Suppressor macrophage treated with lipopolysaccharide for 4 hours (primary cell): ENCODE measurements at regions not wholly inside any gene's neighbourhood (a gene's known extent, or its start where the extent isn't known, plus 50 kb on each side); places are given as distances from the start of the nearest gene placed in this dataset.
A peak's percentile ranks its signal among the peaks of the same experiment; 100 is the strongest.
"Not testable (repeated sequence)": the region's sequence is repeated elsewhere in the genome, so short reads cannot be mapped to it uniquely, and the experiment has no call there.

Source experiments
- DNase-seq: peaks from one replicate; pipeline ENCODE4 v3.0.0-alpha.2; 2020

DNA sequence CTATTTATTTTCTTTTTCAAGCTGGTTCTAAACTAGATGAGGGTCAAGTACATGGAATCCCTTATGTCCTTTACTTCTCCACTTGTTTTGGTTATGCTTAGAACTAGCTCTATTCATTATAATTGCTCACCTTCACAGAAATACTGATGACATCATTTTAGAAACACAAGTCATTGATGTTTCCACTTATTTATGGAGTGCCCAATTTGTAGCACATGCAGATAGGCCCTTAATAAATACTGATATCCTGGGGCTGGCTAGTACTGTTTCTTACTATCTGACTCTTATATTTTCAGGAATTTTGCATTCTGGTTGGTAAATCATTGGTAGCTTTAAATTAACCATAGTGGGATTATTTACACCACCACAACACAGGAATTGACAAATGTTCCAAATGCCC lies 112.2 kb downstream of the NAA11 start:
- DNase-seq, result no peak

DNA sequence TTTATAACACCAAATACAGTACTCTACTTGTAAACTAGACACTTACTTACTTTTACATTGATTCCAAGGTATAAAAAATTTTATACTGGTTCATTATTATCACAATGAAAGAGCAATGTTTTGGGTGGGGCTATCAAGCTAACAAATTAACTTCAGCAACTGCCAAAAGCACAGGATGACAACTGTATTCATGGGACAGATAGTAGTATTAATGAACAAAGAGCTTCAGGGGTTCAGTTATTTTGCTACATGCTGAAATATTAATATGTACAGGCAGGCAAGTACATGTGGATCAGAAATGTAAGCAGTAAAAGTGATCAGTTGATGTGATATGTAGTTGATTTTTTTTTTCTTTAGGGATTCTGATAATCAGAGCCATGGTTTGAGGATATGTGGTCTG lies 112.9 kb downstream of the NAA11 start:
- no peak for DNase-seq

GRCh38 chr4:79212311-79212710 lies 113.5 kb downstream of the NAA11 start:
- no peak for DNase-seq

DNA sequence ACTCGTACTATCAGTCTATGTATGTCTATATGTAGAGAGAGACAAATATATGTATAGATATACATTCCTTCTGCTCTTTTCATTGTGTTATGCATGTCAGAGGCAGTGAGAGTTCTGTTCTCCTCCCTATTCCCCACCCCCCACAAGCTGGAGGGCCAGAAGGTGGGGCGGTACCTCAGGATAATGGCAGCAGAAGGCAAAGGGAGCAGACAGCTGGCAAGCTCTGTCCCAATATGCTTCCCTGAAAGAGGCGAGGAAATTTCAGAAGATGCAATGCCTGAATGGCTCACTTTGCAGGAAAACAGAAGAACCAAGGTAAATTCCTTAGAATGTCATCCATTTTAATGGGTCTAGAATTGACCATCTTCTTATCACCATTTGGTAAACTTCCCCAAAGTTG lies 114.4 kb downstream of the NAA11 start:
- DNase-seq, result no peak

GRCh38 chr4:79210636-79211049 lies 115.2 kb downstream of the NAA11 start:
- DNase-seq, result no peak

GRCh38 chr4:79209822-79210635 lies 115.8 kb downstream of the NAA11 start:
- peak; percentile 5 for DNase-seq

DNA sequence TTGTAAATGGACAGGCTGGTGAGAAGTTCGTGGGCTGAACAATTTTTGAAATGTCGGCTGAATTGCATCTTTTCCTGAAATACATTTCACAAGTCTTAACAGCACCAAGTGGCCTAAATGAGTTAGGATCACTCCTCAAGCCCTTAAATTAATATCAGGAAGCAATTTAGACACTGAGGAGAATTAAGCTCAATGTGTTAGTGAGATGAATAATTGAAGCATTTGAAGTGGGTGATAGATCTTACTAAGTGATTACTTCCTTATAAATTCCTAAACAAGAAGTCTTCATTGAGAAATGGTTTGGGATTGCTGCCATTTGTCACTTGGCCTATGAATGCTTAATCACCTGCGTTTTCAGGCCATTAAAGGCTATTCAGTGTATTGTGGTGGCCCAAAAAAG lies 116.8 kb downstream of the NAA11 start:
- peak; percentile 2 for DNase-seq

DNA sequence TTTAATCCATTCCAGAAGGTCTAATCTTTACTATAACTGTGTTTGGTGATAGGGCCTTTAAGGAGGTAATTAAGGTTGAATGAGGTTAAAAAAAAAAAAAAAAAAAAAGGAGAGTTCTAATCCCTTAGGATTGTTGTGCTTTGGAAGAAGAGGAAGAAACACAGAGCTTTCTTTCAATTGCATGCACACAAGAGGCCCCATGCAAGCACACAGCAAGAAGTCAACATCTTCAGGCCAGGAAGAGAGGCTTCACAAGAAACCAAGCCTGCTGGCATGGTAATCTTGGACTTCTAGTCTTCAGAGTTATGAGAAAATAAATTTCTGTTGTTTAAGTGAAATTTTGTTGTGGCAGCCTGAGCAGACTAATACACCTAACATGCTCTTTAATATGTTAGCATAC lies 118.6 kb downstream of the NAA11 start:
- DNase-seq, result no peak

DNA sequence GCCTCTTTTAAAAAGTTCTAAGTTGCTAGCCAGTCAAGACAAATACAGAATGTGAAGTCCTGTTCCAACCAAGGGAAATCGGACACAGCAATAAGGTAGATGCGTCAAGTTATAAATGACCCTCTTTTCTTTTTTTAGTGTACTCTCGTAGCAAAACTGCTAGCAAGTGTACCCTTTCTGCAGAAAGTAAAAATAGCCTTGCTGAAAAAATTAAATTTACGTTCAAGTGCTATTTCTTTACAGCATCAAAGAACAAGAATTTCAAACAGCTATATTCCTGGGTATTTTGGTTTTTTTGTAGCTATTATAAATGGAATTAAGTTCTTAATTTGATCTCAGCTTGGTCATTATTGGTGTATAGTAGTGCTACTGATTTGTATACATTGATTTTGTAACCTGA lies 119.2 kb downstream of the NAA11 start:
- no peak for DNase-seq

DNA sequence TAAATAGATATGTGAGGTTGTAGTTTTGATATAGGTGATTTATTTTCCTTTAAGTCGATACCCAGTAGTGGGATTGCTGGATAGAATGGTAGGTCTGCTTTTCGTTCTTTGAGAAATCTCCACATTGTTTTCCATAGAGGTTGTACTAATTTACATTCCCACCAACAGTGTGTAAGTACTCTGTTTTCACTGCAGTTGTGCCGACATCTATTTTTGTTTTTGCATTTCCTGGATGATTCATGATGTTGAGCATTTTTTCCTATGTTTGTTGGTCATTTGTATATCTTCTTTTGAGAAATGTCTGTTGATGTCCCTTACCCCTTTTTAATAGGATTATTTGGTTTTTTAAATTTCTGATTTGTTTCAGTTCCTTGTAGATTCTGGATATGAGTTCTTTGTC lies 120.7 kb downstream of the NAA11 start:
- no peak for DNase-seq

DNA sequence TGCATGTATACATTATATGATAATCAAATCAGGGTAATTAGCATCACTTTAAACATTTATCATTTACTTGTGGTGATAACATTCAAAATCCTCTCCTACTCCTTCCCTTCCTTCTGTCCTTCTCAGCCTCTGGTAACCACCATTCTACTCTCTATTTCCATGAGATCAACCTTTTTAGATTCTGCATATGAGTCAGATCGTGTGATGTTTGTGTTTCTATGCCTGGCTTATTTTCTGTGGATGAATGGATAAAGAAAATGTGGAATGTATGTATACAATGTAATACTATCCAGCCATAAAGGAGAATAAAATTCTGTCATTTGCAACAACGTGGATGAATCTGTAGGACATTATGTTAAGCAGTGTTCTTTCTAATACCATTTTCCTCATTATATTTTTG lies 123.9 kb downstream of the NAA11 start:
- DNase-seq, result no peak

DNA sequence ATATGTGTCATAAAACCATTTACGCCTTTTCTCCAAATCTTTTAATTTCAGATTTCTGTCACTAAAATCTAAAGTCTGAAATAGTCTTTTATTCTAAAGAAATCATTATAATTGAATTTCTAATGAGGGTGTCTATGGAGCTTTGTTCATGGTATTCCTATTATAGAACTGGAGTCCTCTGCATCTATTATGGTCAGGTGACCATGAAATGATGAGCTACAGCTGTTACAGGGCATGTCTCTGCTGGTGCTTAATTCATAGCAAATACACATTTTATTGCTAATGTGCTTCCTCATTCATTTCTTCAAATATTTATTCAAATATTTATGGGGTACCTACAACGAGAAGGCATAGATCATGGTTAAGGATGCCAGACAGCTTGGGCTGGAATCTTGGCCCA lies 126.1 kb downstream of the NAA11 start:
- no peak for DNase-seq

DNA sequence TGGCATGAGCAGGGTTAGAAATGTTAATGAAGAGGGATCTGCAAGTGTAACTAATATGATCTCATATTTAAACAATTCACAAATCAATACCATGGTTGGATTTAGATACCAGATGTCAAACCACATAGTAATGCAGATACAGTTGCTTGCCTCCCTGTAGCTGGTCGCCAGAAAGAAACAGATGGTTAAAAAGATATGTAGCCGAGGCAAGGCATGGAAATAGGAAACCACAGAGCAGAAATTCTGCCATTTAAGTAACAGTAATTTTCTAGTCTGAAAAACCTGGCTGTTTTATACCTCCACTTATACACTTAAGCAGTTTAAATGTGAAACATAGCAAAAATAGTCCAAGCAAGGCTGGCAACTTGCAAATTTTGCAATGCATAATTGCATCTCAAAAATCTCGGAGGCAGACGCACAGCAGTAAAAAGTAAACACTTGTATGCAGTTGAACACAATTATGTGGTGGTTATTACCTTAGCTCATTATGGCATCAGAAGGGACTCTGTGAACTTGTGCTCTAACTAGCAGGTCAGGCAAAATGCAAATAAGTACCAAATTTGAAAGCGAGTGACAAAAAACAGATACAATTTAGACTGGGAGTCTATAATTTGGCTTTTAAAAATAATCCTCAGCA lies 126.8 kb downstream of the NAA11 start:
- DNase-seq, result no peak

GRCh38 chr4:79197275-79198009 lies 128.4 kb downstream of the NAA11 start:
- no peak for DNase-seq

- not testable (repeated sequence) for DNase-seq
Measured at GRCh38 chr4:79191292-79191691, 134.6 kb downstream of the NAA11 start.

- DNase-seq, result no peak
Measured at GRCh38 chr4:79185526-79186045, 140.3 kb downstream of the NAA11 start.

DNA sequence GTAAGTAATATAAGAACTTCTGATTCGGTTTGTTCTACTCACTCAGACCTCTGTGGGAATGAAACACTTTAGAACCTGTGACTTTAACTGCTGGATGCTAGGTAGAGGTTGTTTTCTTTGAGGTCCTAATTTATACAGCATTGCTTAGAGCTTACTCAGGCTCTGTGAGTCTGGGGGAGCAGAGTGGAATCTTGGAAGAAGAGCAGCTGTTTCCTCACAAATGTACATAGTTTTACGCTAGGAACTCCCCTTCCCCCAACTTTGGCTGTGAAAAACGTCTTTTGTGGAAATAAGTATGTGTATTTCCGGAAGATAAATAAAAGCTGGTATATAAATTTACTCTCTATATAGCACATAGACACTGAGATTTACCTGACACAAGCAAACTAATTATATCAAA lies 141.4 kb downstream of the NAA11 start:
- no peak for DNase-seq

DNA sequence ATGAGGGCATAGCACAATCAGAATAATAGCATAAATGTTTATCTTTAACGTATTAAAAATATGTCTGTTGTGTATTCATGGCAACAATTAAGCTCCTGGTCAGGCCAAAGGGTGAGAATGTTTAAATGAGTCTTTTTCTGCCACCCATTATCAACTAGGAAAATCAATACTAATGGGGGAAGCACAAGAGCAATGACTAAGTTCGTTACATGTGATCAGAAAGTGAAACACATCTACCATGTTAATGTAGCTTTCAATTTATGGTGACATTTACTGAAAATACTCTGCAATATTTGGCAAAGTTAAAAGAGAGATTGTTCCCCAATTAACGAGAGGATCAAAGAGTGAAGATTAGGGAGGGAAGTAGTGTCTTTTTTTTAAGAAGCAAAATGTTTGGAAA lies 143.7 kb downstream of the NAA11 start:
- DNase-seq, result no peak

GRCh38 chr4:79181190-79181589 lies 144.7 kb downstream of the NAA11 start:
- no peak for DNase-seq

DNA sequence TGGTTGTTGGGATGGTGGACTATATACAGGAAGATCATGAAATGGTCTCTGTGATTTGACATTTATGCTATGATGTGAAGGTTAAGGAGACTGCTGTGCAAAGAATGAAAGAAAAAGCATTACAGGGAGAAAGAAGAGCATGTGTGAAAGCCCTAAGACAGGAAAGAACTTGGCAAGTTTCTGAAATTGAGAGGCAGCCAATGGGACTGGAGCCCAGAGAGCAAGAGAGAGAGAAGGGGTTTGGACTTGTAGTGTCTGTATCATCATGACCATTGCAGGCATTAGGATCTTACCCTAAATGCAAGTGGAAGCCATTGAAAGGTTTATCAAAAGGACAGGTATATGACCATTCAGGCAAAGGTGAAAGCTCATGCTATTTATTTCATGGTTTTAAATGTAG lies 147.1 kb downstream of the NAA11 start:
- no peak for DNase-seq

DNA sequence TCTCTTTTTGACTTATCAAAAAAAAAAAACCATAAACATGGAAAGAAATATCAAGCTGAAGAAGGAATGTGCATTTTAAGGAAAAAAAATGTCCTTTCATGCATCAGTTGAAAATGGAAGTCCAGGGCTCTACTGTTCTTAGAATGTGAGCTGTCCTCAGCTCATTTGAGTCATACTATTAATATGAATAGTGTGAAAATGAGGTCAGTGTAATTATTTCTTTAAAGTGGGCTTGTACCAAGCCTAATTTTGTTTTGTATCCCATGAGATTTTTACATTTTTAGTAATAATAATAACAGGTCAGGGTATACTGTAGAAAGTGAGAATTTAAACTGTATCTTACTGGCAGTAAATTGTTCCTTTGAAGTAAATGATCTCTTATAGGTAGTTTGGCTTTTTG lies 148.5 kb downstream of the NAA11 start:
- DNase-seq, result no peak

GRCh38 chr4:79176351-79176750 lies 149.5 kb downstream of the NAA11 start:
- no peak for DNase-seq

DNA sequence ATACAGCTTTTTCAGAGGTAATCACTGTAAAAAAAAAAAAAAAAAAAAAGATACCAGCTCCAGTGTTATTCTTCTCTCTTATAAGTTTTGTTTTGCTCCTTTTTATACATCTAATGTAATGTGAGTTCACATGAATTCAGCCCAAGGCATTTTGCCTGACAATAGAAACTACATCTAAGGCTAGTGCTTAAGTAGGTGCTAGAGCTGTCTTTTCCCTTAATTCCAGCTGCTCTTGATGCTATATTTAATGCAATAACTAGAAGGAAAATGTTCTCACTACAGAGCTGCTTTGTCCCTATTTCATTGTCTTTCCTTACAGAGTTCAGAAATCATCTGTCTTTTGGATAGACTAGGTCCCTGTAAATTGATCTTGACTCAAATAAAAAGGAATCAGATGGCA lies 150.1 kb downstream of the NAA11 start:
- no peak for DNase-seq
